ENCODE measurements at regions not wholly inside any gene's neighbourhood (a gene's known extent, or its start where the extent isn't known, plus 50 kb on each side); places are given as distances from the start of the nearest gene placed in this dataset.

GRCh38 chr3:168995129-168995528, 668.4 kb downstream of the MECOM start:
- no peak overlapping the region for H3K4me3 ChIP-seq (ENCODE audit: control insufficient read depth, low read depth, low read length)
- no peak for TF ChIP-seq CTCF (conservative IDR thresholded peaks at IDR 0.05; ENCODE audit: control insufficient read depth, insufficient read depth, low read depth, low read length)

GRCh38 chr3:168991803-168992202, 671.7 kb downstream of the MECOM start:
- H3K4me3 ChIP-seq (ENCODE audit: control insufficient read depth, low read depth, low read length) = no peak overlapping the region
- no peak for DNase-seq (ENCODE audit: low read depth)
- TF ChIP-seq CTCF (conservative IDR thresholded peaks at IDR 0.05; ENCODE audit: control insufficient read depth, insufficient read depth, low read depth, low read length) = no peak

More at GRCh38 chr3:168995129-168995528, 668.4 kb downstream of the MECOM start:
- no peak for DNase-seq (ENCODE audit: low read depth)

- H3K4me3 ChIP-seq (ENCODE audit: control insufficient read depth, low read depth, low read length) = no peak overlapping the region
- DNase-seq (ENCODE audit: low read depth) = no peak
- no peak for TF ChIP-seq CTCF (conservative IDR thresholded peaks at IDR 0.05; ENCODE audit: control insufficient read depth, insufficient read depth, low read depth, low read length)
Measured at GRCh38 chr3:168990621-168991020, 672.9 kb downstream of the MECOM start.

- H3K4me3 ChIP-seq (ENCODE audit: control insufficient read depth, low read depth, low read length) = no peak overlapping the region
- no peak for TF ChIP-seq CTCF (conservative IDR thresholded peaks at IDR 0.05; ENCODE audit: control insufficient read depth, insufficient read depth, low read depth, low read length)
- DNase-seq (ENCODE audit: low read depth) = no peak
Measured at GRCh38 chr3:168990134-168990533, 673.4 kb downstream of the MECOM start.

GRCh38 chr3:168989396-168989795, 674.1 kb downstream of the MECOM start:
- DNase-seq (ENCODE audit: low read depth) = peak; percentile 37
- TF ChIP-seq CTCF (conservative IDR thresholded peaks at IDR 0.05; ENCODE audit: control insufficient read depth, insufficient read depth, low read depth, low read length) = no peak
- no peak overlapping the region for H3K4me3 ChIP-seq (ENCODE audit: control insufficient read depth, low read depth, low read length)

GRCh38 chr3:168988853-168989252, 674.7 kb downstream of the MECOM start:
- TF ChIP-seq CTCF (conservative IDR thresholded peaks at IDR 0.05; ENCODE audit: control insufficient read depth, insufficient read depth, low read depth, low read length) = no peak
- no peak for DNase-seq (ENCODE audit: low read depth)
- H3K4me3 ChIP-seq (ENCODE audit: control insufficient read depth, low read depth, low read length) = no peak overlapping the region

GRCh38 chr3:168984872-168985271, 678.6 kb downstream of the MECOM start:
- no peak for TF ChIP-seq CTCF (conservative IDR thresholded peaks at IDR 0.05; ENCODE audit: control insufficient read depth, insufficient read depth, low read depth, low read length)
- H3K4me3 ChIP-seq (ENCODE audit: control insufficient read depth, low read depth, low read length) = no peak overlapping the region
- no peak for DNase-seq (ENCODE audit: low read depth)

All from fibroblast of mammary gland (primary cell).